Endothelial cell of umbilical vein (primary cell): ENCODE measurements at regions not wholly inside any gene's neighbourhood (a gene's known extent, or its start where the extent isn't known, plus 50 kb on each side); places are given as distances from the start of the nearest gene placed in this dataset.
"Not testable (repeated sequence)": the region's sequence is repeated elsewhere in the genome, so short reads cannot be mapped to it uniquely, and the experiment has no call there.

Source experiments
- BruUV-seq: library from RNA; stranded (reverse); fragments of 400-500 nt; replicated peaks from 2 replicates; lab custom pipeline; 2021; lab: Mats Ljungman, UMichigan
- CTCF ChIA-PET: fragments of 300-600, 350-600 bp; sonication (Branson Sonifier 250); formaldehyde crosslinking; loops from one replicate; lab custom pipeline; 2021; ENCODE audit warnings: antibody characterized with exemption, inconsistent platforms; lab: Charles Lee
- POLR2A ChIA-PET: fragments of 300-600, 350-600 bp; sonication (Branson Sonifier 250); formaldehyde crosslinking; loops from one replicate; lab custom pipeline; 2021; ENCODE audit warnings: antibody characterized with exemption, inconsistent platforms; lab: Charles Lee
- DNase-seq: peaks from one replicate; pipeline ENCODE4 v3.0.0-alpha.2; 2011; ENCODE audit warnings: low read depth, low spot score
- FAIRE-seq: peaks from 2 replicates; lab custom pipeline; 2011; peaks lifted over from hg19 to GRCh38; lab: Jason Lieb, UNC
- H2AFZ ChIP-seq: 2 replicates; pipeline ENCODE4 v1.6.0; 2012; ENCODE audit warnings: low read depth, low read length, control low read depth, inconsistent platforms
- H3K27ac ChIP-seq: 2 replicates; pipeline ENCODE4 v1.5.1; 2011; ENCODE audit warnings: low read depth, mild to moderate bottlenecking, control low read depth, low read length, moderate library complexity; ENCODE audit not compliant: insufficient read depth
- H3K27me3 ChIP-seq, 2 experiments: 2 replicates each; pipeline versions ENCODE4 v1.6.0 to v1.6.1; 2011; ENCODE audit warnings: low read length in 2 of 2, mixed read lengths in 1 of 2; ENCODE audit not compliant: control insufficient read depth in 2 of 2, insufficient read depth in 2 of 2
- H3K36me3 ChIP-seq, 2 experiments: 2 replicates in 1 of 2; 3 replicates in 1 of 2; pipeline ENCODE4 v1.5.1; 2011; ENCODE audit warnings: low read length in 2 of 2, mild to moderate bottlenecking in 1 of 2, moderate library complexity in 1 of 2; ENCODE audit not compliant: control insufficient read depth in 2 of 2, insufficient read depth in 2 of 2; ENCODE audit errors: extremely low read depth in 1 of 2
- H3K4me1 ChIP-seq: 3 replicates; pipeline ENCODE4 v1.5.1; 2011; ENCODE audit warnings: mild to moderate bottlenecking, low read length; ENCODE audit not compliant: control insufficient read depth, insufficient read depth; ENCODE audit errors: extremely low read depth
- H3K4me2 ChIP-seq: 2 replicates; pipeline ENCODE4 v1.6.1; 2011; ENCODE audit warnings: low read length, control low read depth, mixed read lengths; ENCODE audit not compliant: insufficient read depth
- H3K4me3 ChIP-seq, 3 experiments: fragments of 200-600 bp in 1 of 3; sonication (generic), shearing (Covaris generic) in 1 of 3; replicated peaks in 1 of 3; 2 replicates each; pipeline ENCODE4 v1.5.1; 2011 to 2016; ENCODE audit warnings: control low read depth in 3 of 3, low read length in 3 of 3, mild to moderate bottlenecking in 2 of 3, inconsistent platforms in 1 of 3, low read depth in 1 of 3, moderate library complexity in 1 of 3; ENCODE audit not compliant: insufficient read depth in 1 of 3
- H3K79me2 ChIP-seq: 2 replicates; pipeline ENCODE4 v1.6.0; 2012; ENCODE audit warnings: low read length, inconsistent platforms; ENCODE audit not compliant: control insufficient read depth, insufficient read depth
- H3K9ac ChIP-seq: replicated peaks from 2 replicates; pipeline ENCODE3; 2011; ENCODE audit warnings: low read length, control low read depth; ENCODE audit not compliant: insufficient read depth; ENCODE audit errors: extremely low read depth
- H3K9me1 ChIP-seq: replicated peaks from 3 replicates; pipeline ENCODE4 v1.6.0; 2011; ENCODE audit warnings: mild to moderate bottlenecking, low read length; ENCODE audit not compliant: control insufficient read depth, insufficient read depth; ENCODE audit errors: extremely low read depth
- H3K9me3 ChIP-seq: replicated peaks from 2 replicates; pipeline ENCODE4 v1.5.1; 2012; ENCODE audit warnings: low read length, inconsistent platforms; ENCODE audit not compliant: control insufficient read depth, insufficient read depth
- H4K20me1 ChIP-seq: replicated peaks from 2 replicates; pipeline ENCODE3; 2011; ENCODE audit warnings: mild to moderate bottlenecking, low read length; ENCODE audit not compliant: control insufficient read depth, insufficient read depth; ENCODE audit errors: extremely low read depth
- dilution Hi-C: fragments of 300-500 bp; cut with MboI; formaldehyde crosslinking; loops from one replicate; pipeline ENCODE4 v1.15.0; 2019; ENCODE audit warnings: low sequenced_read_pairs; ENCODE audit not compliant: extremely low pct_ligation_motif_present
- intact Hi-C: fragments of 100-400 bp; cut with micrococcal nuclease; formaldehyde crosslinking; loops from one replicate; pipeline ENCODE4 v1.10.0; 2022

GRCh38 chr16:16648002-16648401 lies 269.1 kb downstream of the NPIPA7 start:
- H3K36me3 ChIP-seq, dilution Hi-C loops, CTCF ChIA-PET, H3K79me2 ChIP-seq, H3K4me1 ChIP-seq, DNase-seq, H3K27me3 ChIP-seq, H4K20me1 ChIP-seq, H3K9me1 ChIP-seq, H3K27ac ChIP-seq, H3K4me3 ChIP-seq, BruUV-seq, FAIRE-seq, intact Hi-C loops, H3K9ac ChIP-seq, H2AFZ ChIP-seq, POLR2A ChIA-PET, H3K4me2 ChIP-seq, H3K9me3 ChIP-seq: not testable (repeated sequence)

- H3K9ac ChIP-seq, BruUV-seq, DNase-seq, H2AFZ ChIP-seq, CTCF ChIA-PET, H3K9me3 ChIP-seq, intact Hi-C loops, H3K27me3 ChIP-seq, H3K4me3 ChIP-seq, H3K4me2 ChIP-seq, H4K20me1 ChIP-seq, H3K9me1 ChIP-seq, H3K4me1 ChIP-seq, dilution Hi-C loops, H3K79me2 ChIP-seq, FAIRE-seq, H3K36me3 ChIP-seq, POLR2A ChIA-PET, H3K27ac ChIP-seq: not testable (repeated sequence)
These were observed 293.4 kb downstream of the NPIPA7 start for GRCh38 chr16:16672180-16672812.

- H3K36me3 ChIP-seq, H2AFZ ChIP-seq, POLR2A ChIA-PET, H3K4me1 ChIP-seq, H3K4me3 ChIP-seq, CTCF ChIA-PET, BruUV-seq, H3K79me2 ChIP-seq, H3K9ac ChIP-seq, DNase-seq, H3K27me3 ChIP-seq, FAIRE-seq, dilution Hi-C loops, H3K9me3 ChIP-seq, H3K4me2 ChIP-seq, H3K27ac ChIP-seq, H4K20me1 ChIP-seq, H3K9me1 ChIP-seq, intact Hi-C loops: not testable (repeated sequence)
These were observed 295.9 kb downstream of the NPIPA7 start for GRCh38 chr16:16674820-16675219.

DNA sequence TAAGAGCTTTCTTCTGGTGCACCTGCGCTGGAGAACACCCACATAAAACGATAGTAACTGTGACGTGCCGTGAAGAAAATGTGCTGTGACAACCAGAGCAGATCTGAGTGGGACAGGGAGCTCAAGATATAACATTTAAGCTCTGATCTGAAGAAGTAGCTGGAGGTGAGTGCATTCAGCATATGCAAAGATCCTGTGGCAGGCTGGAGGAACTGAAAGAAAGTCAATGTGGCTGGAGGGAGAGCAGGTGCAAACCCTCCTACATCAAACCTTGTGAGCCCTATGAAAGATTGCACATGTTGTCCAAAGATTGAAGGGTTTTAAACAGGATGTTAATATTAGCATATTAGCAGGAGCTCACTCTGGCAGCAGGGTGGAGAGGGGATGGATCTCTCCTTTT lies 342.9 kb downstream of the NPIPA7 start:
- intact Hi-C loops, H3K36me3 ChIP-seq, BruUV-seq: not testable (repeated sequence)

More for the DNA sequence above, 342.9 kb downstream of the NPIPA7 start:
- H3K4me3 ChIP-seq, H3K79me2 ChIP-seq, FAIRE-seq, H3K27ac ChIP-seq, dilution Hi-C loops, H3K4me2 ChIP-seq, H2AFZ ChIP-seq, CTCF ChIA-PET, H3K4me1 ChIP-seq, H3K27me3 ChIP-seq, POLR2A ChIA-PET, H3K9ac ChIP-seq, H3K9me3 ChIP-seq, H4K20me1 ChIP-seq, DNase-seq, H3K9me1 ChIP-seq: not testable (repeated sequence)
